HG03457 (cell line): ENCODE measurements at regions not wholly inside any gene's neighbourhood (a gene's known extent, or its start where the extent isn't known, plus 50 kb on each side); places are given as distances from the start of the nearest gene placed in this dataset.
"Not testable (repeated sequence)": the region's sequence is repeated elsewhere in the genome, so short reads cannot be mapped to it uniquely, and the experiment has no call there.

Experiments used
- ATAC-seq: cut with Tn5 transposase; IDR thresholded peaks from one replicate; pipeline ENCODE4 v1.9.1; 2021; ENCODE audit warnings: moderate number of reproducible peaks; ENCODE audit not compliant: unreplicated experiment

GRCh38 chr10:55537497-55537896, 736.5 kb upstream of the PCDH15 start:
- ATAC-seq: not testable (repeated sequence)

DNA sequence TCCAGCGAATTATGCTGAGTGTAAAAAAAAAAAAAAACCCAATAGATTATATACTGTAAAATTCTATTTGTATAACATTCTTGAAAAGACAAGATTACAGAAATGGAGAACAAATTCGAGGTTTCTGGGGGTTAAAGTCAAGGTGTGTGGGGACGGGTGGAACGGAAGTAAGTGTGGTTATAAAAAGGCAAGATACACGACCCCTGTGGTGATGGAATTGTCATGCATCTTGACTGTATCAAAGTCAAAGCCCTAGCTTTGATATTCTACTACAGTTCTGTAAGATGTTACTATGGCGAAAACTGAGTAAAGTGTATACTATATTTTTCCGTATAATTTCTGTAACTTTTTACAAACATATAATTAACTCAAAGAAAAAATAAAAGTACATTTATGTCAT, 718.2 kb upstream of the PCDH15 start:
- ATAC-seq: no peak

GRCh38 chr10:55518416-55518815, 717.4 kb upstream of the PCDH15 start:
- not testable (repeated sequence) for ATAC-seq

- ATAC-seq: no peak
Measured at GRCh38 chr10:55509168-55509567, 708.1 kb upstream of the PCDH15 start.

DNA sequence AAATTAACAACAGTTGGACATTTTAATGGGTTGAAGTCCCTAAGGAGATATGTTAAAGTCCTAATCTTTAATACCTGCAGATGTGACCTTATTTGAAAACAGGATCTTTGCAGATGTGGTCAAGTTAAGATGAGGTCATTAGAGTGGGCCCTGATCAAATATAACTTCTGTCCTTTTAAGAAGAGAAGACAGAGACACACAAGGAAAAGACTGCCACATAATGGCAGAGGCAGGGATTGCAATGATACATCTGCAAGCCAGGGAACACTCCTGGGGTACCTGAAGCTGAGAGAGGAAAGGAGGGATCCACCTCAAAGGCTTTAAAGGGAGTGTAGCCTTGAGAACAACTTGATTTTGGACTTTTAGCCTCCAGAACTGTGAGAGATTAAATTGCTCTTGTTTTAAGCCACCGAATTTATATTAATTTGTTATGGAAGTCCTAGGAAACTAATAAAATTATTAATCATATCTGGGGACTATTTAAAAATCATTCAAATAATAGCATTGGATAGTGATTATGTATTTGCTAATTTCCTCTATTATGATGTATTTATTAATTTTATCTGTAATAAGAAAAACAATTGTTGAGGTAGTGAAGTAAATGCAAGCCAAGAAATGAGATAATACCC, 700.0 kb upstream of the PCDH15 start:
- ATAC-seq: no peak

DNA sequence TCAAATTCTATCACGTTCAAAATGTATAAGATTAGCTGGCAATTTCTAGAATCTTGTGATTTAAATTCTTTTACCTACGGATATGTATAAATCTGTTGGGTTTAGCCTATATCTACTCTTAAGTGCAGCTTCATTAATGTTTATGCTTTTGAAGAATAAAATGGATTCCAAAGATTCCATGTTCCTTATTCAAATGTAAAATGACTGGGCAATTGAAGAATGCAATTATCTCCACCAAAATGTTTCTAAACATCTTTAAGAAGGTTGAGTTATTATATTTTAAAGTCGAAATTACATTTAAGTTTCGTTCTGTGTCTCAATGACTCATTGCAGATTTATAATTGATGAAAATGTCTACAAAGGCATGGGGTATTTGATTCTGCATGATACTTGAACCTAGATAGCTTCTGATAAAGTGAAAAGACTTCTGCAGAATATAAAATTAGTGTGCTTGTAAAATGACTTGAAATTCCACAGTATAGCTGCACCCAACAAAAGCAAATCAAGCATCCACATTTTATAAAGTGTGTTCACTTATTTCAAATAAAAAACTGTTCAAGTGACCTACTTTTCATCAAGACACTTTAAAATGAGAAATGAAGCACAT, 697.0 kb upstream of the PCDH15 start:
- no peak for ATAC-seq

DNA sequence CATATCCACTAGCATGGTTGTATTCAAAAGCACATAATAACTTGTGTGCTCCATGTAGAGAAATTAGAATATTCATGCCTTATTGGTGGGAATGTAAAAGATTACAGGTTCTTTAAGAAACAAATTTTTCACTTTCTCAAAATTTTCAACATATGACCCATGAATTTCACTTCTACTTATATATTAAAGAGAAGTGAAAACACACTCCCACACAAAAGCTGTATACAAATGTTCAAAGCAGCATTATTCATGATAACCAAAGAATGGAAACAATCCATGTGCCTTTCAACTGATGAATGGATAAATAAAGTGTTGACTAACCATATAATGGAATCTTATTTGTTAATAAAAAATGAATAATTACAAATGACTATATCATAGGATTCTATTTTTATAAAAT, 694.5 kb upstream of the PCDH15 start:
- no peak for ATAC-seq

DNA sequence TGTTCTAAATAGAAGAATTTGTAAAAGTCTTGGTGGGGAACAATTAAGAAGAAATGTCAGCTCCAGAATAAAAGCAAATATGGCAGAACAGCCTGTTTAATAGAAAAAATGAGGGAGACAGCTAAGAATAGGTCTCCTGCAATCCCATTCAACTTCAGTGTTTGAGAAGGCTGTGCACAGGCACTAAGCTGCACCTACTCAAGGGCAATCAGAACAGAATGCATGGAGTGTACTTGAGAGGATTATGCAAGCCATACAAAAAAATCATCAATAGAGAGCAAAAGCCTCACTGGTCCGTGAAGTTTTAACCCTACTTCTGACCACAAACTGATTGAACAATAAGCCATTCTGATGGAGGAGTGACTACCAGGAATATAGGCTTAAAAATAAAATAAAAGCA, 690.7 kb upstream of the PCDH15 start:
- no peak for ATAC-seq

DNA sequence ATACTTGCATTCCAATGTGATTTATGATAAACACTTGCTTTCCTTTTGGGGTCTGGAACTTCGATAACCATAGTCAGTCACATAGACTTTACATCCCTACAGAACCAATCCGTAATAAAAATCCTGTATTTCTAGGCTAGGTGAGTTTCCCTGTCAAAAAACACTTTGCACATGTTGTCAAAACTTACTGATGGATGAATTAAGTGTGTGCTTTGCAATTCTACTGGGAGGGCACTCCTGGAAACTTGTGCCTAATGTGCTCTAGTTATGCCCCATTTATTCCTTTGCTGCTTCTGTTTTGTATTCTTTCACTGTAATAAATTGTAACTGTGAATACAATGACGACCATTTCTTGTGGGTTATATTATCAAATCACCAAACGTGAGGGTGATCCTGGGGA, 684.8 kb upstream of the PCDH15 start:
- ATAC-seq: no peak

DNA sequence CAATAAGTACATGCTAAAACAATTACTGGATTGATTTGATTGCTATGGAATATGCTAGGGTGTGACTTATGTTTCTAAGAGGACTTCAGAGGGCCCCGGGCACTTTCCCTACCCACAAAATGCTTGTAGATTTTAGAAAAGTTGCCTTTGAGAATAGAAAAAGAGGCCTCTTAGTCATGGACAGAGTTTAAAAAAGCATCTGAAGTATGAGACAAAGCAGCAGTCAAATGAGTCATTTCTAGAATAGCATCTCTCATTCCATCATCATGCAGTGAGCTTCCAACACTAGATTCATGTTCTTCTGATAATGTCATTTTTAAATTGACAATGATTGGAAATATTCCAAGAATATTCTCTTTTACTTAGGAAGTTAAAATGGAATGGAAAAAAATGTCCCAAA, 675.1 kb upstream of the PCDH15 start:
- ATAC-seq: no peak

DNA sequence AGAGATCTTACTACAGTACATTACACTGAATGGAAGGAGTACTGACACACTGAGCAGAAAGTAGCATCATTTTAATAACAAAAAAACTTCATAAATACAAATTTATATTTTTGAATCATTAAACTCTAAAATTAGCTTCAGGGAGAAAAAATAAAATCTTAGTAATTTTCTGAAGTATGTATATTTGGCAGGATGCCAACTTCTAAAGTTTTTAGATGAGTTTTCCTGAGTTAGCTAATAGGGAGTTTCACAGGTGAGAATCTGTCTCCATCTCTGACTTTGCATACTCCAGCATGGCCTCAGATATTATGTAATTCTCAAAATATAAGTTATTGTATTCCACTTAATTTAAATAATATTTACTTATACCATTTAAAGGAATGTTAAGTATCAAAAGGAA, 673.2 kb upstream of the PCDH15 start:
- no peak for ATAC-seq

DNA sequence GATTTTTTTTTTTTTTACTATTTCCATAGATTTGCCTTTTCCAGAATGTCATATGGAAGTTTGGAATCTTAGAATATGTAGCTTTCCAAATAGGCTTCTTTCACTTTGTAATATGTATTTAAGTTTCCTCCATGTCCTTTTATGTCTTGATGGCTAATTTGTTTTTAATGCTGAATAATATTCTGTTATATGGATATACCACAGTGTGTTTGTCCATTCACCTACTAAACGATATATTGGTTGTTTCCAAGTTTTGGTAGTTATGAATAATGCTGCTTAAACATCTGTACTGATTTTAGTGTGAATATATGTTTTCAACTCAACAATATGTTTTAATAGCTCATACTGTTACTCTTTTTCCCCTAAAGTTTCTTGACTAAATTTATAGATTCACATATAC, 669.8 kb upstream of the PCDH15 start:
- no peak for ATAC-seq

- ATAC-seq: no peak
Measured at GRCh38 chr10:55466806-55467504, 665.9 kb upstream of the PCDH15 start.

DNA sequence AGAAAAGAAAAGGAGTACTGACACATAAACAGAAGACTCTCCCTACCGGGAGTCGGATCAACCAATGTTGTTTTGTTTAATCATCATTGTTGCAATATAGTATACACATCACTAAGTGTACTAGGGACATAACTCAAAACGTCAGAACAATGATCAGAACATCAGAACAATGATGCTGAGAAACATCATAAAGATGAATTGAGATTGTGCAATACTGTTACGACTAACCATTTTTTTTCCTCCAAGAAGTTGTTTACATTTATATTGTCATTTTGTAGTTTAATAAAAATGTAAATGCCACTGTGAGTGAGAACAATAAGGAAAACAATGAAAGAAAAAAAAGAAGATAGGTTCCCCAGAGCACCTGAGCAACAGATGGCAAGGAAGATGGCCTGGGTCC, 663.1 kb upstream of the PCDH15 start:
- ATAC-seq: no peak

GRCh38 chr10:55460008-55460407, 659.0 kb upstream of the PCDH15 start:
- no peak for ATAC-seq

DNA sequence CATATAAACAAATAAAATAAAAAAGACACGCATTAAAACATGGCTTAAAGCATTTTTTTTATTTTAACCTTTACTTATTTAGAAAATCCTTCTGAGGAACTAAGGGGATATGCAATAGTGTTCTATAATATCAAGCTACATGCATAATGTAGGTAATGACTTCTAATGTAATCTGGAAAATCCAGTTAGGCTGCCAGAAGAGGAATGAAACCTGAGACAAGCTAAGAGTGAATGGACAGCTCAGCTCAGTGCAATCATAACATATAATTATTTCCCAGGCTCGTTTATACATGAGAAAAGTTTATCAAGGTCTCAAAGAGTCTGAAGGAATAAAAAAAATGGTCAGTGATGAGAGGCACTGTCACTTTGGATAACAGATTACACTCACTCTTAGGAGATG, 649.0 kb upstream of the PCDH15 start:
- ATAC-seq: no peak

GRCh38 chr10:55446441-55447002, 645.5 kb upstream of the PCDH15 start:
- no peak for ATAC-seq

- no peak for ATAC-seq
Measured at GRCh38 chr10:55441777-55442176, 640.7 kb upstream of the PCDH15 start.

DNA sequence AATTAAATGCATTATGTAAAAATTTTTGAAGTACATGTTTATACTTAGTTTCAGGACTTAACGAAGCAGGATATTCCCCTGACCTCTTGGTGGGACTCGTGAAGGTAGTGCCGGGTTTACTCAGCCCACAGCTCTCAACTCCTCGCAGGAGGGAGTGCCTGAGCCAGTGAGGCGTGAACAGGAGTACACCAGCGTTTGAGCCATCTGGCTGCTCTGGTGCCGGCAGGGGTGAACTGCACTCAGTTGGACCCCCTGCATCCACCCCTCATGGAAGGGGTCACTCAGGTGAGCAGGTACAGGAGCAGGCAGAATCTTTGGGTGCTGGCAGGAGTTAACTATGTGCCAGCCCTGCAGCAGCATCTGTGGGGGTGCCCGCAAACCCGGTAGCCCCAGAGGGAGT, 625.1 kb upstream of the PCDH15 start:
- ATAC-seq: no peak

DNA sequence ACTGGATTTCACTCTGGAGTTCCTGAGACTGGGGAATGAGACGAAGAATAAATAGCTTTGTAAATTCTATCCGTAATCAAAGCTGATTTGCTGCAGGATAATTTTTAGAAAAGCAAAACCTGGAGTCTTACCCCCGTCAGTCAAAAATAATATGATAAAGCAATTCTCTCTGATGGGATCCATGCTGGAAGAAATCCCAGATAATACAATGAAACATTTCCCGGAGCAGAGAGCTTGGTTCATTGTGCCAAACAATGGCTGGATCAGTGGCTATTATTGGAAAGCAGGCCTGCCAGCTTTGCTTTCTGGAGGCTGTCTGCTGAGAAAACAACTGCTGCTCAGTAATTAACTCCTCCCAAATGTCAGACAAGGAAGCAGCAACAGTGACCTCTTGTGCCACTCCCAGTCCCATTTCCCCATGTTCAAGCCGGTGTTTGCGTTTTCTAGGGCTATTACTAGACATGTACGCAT, 609.4 kb upstream of the PCDH15 start:
- ATAC-seq: no peak

DNA sequence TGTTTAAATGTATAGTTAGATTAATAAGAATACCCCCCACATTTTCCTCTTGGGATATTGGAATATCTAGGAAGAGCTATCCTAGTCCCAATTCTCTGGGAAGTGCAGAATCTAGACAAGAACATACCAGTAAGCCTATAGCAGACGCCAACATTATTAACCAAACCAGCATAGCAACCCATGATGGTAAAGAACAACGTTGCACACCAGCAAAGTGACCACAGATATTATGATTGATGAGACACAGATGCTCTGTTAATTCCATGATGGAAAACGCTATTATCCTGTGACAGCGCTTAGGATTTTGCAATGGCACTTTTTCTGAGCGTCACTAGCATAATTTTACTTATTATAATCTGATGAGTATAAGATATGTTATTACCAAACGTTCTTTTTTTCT, 603.1 kb upstream of the PCDH15 start:
- no peak for ATAC-seq
